ENCODE measurements at regions not wholly inside any gene's neighbourhood (a gene's known extent, or its start where the extent isn't known, plus 50 kb on each side); places are given as distances from the start of the nearest gene placed in this dataset.

GRCh38 chr5:126235628-126236027 lies 187.6 kb upstream of the GRAMD2B start:
- no peak for TF ChIP-seq POLR2A (IDR thresholded peaks at IDR 0.05; ENCODE audit: low read depth, low read length)
- TF ChIP-seq TAF1 (IDR thresholded peaks at IDR 0.05; ENCODE audit: borderline replicate concordance, low read depth, low read length): no peak

Measured in GM12892 (cell line).